Right renal cortex interstitium (tissue), 3 donors: ENCODE measurements at regions not wholly inside any gene's neighbourhood (a gene's known extent, or its start where the extent isn't known, plus 50 kb on each side); places are given as distances from the start of the nearest gene placed in this dataset.

Experiments
- DNase-seq, 3 donors: peaks; one replicate each; pipeline ENCODE4 v3.0.0-alpha.2; 2013; ENCODE audit warnings: low read depth in 3 of 3, low spot score in 2 of 3

DNA sequence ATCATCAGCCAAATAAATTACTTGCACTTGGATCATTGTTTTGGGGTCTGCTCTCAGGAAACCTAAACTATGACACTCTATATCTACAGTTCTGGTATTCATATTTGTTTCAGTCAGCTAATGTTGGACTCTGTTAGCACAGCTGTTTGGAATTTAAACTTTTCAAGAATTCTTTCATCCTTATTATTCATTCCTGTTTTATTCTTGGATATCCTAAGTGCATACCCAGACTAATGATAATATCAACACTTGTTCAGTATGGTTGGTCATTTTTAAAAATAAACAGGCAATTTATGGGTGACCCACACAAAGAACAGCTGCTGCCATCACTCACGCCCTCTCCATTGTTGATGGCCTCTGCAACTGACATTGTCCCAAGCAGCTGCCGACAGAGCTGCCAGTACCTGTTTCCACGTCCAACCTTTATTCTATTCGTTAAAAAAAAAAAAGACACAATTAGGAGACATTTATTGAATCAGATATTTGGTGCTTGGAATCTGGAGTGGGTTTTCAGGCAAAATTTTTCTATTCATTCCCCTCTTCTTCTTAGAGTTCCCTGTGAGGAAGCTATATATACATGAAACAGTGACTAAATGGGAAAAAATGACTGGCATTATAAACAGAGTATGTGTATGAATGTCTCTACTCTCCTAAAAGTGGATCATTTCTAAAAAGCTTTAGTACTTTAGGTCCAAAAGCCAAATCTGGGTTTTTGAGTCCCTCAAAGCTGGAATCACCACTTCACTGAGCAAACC, 252.1 kb upstream of the NAV3 start:
- DNase-seq, result no peak

DNA sequence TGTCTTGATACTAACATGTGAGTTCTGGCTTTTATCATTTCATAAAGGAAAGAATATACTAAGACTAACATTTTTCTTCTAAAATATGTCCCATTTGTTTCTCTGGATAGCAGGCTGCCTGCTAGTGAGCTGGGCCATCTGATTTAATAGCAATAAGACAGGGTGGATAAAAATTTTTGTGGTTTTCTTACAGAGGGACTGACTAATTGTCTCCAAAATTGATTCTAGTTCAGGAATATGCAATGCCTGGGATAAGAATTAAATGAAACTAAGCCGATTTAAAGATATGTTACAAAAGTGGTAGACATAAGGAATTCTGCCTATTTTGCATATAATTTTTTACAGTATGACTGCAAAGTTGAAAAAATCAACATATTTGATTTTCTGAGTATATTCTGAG, 252.9 kb upstream of the NAV3 start:
- no peak for DNase-seq

DNA sequence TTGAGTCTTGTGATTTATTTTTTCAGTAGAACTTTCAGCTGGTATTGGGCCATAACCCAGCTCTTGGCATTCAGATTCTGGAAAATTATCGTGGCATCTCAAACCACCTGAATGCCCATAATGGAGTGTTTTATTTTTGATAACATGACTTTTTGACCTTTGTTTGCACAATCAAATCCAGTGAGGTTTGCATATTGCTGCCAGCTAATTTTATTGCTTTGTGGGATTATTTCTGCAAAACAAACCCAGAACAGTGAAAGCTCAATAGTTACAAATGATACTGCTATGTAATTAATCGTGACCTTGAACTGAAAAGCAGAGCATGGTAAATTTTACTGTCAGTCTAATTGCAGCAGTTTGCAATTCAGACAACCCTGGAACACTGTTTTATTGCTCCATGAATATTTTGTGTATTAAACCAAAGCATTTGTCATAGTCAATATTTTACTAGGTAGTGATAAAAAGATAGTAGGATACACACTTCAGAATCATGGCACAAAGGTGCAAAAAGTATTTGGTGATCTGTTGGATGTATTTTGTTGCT, 255.2 kb upstream of the NAV3 start:
- DNase-seq, result no peak

DNA sequence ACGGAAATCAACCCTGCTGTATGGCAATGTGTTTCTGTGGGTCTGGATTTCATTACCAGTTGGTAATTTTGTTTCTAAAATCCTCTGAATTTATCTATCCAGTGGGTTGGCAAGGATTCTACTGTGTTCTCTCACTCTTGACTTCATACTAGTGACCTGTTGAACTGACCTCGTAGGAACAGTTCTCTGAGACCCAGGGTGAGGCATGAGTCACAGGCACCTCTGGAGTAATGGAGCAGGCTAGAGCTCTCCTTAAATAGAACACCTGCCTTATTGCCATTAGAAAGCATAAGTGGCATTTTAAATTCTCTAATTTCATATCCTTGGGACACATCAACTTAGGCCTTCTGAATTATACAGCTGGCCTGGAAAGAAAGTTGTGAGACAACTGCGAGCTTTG, 258.3 kb upstream of the NAV3 start:
- DNase-seq, result no peak

DNA sequence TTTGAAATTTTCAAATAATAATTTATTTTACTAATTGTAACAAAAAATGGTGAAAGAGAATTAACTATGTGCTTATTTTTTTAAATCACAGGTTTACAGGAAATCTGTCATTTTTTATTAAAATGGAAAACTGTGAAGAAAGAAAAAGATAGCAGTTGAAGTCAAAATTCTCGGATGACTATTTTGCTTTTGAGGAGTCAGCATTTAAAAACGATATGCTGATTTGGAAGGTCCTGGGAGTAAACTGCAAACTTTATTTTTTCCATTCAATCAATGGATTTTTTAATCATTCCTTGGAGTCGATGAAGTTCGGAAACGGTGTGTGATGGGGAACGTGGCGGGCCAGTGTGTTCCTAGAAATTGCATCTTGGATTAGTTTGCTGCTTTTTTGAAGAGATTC, 258.9 kb upstream of the NAV3 start:
- no peak for DNase-seq

DNA sequence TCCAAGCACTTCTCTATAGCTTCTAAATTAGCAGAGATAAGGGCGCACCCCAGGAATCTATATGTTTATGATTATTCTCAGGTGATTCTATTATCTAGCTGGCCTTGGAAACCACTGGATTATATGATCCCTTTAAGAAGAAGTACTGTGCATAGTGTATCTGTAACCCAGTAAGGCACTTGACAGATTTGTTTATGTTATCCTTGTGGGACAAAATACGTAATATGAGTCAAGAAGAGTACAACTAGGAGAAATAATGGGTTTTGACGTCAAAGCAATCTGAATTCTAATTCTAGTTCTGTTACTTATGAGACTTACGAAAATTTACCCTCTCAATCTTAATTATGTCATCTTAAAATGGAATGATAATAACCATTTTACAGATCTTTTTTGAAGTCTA, 259.6 kb upstream of the NAV3 start:
- DNase-seq, result no peak

DNA sequence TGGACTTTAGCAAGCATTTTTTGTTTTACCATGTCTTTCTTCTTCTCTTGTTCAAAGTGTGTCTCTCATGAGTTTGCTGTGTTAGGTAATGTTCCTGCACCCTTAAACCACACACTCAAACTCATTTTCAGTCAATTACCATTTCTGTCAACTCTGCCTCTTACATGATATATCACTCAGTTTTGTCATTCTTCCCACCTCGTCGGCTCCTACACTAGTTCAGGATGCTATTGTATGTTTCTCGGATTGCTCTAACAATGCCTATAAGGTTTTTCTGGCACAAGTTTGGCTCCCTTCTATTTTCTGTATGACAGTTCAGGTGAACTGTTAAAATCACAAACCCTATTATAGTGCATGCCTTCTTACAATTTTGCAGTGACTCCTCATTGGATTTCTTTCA, 260.8 kb upstream of the NAV3 start:
- DNase-seq, result no peak

DNA sequence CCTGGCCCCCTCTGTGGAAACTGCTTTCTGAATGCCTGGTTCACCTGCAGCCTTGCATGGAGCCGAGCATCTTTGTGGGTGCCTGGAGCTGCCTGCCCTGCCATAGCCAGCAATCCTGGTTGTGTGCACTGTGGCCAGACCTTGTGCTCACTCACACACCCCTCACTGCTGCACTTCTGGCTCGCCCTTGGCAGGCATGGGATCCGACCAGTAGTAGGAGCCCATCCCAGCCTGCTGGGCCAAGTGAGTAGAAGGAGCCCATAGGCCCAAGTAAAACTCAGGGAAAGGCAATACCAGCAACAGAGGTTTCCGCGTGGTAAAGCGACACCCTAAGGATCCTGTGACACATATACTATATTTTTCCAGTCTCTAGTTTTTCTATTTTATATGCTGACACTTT, 270.0 kb upstream of the NAV3 start:
- no peak for DNase-seq

DNA sequence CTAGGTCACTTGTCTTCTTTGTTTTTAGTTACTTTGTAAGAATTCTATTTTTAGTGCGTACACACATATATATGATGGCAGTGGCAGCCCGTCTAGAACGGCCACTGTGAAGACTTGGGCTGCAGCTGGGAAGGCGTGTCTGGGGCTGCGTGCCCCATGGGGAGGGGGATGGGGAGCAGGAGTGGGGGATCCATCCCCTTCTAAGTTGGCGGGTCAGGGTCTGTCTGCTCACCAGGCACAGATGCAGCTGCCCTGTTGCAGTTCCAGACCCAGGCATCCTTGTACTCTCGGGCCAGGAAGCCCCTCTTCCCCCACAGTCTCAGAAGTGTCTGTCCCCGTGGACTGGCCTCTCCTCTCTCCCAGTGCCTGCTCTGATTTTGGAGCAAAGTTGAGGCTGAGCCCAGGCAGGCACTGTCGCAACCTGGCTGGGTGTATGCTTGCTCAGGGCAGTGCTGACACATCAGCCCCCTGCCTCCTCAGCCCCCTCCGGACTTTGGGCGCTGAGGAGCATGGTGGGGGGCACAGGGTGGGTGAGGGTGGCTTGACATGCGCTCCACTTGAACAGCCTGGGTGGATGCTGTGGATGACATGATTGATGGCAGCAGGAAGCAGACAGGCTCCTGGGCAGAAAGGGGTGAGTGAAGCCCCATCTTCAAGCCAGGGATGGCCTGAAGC, 271.2 kb upstream of the NAV3 start:
- DNase-seq, result no peak

DNA sequence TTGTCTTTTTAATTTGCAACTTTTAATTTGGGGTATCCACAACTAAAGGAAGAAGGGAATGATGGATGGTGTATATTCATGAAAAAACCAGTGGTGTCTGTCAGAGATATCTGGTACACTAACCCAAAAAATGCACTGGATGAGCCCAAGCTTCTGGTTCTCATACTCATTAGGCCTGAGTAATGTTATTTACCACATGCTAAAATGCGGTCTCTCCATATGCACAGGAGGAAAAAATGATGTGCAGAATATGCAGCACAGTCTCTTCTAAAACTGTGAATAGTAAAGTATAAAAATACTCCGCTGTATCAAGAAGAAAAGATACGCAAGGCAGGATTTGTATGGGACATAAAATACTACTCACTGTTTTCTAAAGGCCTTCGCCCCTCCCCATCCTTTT, 275.6 kb upstream of the NAV3 start:
- no peak for DNase-seq

DNA sequence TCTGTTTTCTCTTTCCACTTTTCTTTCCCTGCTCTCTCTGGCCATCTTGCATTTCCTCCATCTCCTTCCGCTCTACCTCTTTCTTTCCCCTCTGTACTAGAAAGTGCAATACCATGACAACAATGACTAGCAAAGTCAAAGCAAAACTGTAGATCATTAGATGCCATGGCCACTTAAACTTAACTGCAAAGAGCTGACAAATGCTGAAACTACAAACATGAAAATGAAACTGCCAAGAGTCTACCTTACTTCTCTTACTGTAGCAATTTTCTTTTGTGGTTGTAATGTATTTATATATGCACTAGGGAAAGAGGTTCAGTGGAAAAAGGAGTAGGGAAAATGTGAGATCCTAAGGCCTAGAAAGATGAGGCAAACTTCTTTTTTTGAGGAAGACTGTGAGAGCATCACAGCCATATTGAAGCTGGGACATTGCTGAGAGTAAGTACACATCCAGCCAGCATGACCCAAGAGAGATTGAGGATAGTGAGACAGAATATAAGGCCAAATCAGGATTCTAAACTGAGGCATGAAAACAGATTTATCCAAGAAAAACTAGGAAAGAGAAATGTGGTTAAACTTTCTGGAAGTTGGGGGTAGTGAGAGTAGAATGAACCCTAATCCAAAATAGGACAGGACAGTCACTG, 276.6 kb upstream of the NAV3 start:
- DNase-seq, result no peak

DNA sequence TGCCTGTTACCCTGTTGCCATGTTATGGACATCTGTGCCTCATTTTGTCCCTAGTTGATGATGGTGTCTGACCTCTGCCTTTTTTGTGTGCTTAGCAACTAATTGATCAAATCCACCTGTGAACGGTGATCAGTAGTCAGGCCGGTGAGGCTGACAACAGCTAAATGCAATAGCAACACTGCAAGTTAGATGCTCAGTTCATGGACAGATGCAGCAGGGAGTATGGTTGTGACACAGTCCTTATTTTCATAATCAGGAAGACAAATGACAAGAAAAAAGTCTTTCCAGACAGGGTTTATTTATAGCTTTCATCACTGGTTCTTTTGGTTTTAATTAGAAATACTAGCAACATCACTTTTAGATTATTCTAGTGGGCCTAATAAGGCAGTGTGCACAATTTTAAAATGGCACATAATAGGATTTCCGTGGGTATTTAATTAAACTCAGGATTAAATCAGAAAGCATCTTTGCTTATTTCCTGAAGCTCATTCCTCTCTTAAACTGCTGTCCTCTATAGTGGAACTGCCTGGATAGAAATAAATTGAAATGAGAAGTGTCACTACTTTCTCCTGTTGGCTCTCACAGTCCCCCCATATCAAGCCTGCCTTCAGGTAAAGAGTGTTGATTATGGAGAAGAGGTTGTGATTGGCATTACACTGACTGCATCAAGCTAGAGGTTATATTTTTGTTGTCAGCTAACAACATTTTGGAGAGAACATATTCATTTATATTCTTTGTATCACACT, 281.1 kb upstream of the NAV3 start:
- DNase-seq, result no peak

DNA sequence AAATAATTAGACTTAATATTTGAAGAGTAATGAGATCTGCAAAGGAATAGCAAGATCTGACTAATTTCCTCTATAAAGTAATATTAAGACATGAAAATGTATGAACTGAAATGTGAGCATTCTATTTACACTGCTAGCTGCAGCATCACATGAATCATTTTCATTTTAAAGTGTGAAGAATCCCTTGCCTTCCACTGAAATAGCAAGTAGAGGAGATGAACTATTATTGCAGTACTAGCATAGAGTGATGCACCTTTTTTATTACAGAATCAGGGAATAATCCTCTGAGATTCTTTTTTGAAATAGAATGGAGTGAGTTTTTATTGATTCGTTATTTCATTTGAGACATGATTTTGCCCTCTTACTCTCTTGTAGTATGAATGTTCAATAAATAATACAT, 281.9 kb upstream of the NAV3 start:
- DNase-seq, result no peak

DNA sequence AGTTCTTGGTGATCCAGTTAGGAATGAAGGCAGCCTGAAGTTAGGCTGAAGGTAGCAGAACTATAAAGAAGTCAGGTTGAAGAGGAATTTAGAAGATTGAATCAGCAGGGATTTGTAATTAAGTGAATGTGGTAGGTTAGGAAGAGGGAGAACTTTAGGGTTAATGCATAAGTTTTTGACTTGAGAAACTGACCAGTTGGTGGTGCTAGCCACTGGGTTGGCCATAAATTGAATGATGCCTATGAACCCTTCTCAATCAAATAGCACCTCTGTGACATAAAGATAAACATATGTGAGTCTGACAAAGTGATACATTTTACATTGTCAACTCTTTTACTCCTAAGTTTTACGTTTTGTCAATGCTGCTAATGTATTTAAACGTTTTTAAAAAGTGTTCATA, 290.6 kb upstream of the NAV3 start:
- no peak for DNase-seq

DNA sequence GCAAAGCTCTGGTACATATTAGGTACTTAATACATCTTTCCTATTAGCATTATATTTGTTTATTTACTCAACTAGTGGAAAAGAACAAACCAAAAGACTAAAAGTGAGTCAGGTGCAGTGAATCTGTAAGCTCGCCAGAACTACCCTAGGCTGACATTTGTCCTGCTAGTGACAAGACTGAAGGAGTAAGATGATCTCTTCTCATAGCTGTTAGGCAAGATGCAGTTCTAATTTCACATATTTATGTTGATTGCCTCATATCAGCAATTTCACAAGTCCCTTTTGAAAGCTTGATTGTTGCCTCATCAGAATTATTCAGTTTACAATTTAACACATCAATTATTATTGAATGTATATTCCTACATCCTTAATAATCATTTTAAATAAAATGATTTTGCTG, 293.0 kb upstream of the NAV3 start:
- no peak for DNase-seq

DNA sequence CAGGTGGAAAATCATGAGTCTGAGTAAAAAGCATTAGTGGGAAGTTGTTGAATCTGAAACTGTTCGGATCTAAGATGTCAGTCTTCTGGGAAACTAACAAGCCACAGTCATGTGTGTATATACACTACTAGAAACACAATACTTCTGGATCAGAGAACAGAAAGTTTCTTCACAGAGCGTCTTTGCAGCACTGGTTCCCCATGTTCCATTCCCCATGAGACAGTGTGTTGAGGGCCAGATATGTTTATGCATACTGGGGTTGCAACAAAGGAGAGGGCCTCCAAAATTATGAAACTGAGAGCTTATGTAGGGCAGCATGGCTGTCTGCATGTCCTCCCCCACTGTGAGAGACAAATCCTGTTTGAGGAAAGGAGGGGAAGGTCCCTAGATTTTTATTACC, 295.0 kb upstream of the NAV3 start:
- DNase-seq, result no peak

DNA sequence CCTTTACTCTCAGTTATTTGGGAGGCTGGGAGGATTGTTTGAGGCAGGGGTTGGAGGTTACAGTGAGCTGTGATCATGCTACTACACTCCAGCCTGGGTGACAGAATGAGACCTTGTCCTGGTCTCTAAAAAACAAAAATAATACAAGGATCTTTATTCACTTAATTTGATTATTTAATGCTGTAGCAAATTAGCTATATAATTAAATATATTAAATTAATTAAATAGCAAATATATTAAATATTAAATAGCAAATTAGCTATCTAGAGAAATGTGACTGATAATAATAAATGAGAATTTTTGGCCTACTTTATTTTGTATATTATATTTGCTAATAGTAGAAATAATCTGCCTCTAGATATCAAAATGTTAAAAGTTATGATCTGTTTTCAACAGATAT, 298.8 kb upstream of the NAV3 start:
- DNase-seq, result no peak

DNA sequence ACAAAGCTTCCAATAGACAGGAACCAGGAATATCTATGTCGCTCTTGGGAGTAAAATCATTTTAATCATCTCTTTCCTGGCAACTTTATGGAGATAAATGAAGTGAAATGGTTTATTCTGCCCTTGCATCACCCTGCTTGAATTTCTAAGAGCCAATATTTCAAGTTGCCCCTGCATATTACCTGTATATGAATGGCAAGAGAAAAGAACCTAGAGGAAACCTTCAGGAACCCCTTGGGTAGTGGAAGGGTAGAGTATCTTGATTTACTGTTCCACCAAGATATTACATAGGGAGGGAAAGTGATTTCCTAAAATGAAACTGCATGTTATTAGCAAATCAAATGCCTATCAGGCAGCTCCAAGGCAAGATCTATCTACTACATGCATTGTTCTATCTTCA, 308.4 kb upstream of the NAV3 start:
- DNase-seq, result no peak

DNA sequence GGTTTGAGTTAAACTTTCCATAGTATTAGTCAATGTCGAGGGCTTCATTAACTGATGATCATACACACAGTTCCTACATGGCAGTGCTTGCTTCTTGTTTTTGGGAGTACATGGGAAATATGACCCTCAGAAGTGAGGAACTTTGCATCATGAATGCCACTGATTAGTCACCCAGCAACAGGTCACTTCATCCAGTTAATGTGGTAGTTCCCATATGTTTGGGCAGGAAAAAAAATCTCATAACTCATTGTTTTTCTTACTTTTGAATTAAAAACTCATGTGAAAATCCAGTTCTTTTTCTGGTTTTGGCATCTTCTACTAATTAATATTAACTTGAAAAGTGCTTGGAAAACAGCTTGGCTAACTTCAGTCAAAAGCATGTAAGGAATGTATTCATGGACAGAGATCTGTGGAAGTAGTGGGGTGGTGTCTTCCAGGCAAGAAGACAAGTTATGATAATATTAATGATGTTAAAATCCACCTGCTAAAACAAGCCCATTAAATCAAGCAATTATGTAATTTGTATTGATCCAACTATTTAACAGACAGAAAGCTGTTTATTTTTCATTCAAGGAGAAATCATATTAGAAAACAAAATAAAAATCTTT, 309.1 kb upstream of the NAV3 start:
- no peak for DNase-seq

DNA sequence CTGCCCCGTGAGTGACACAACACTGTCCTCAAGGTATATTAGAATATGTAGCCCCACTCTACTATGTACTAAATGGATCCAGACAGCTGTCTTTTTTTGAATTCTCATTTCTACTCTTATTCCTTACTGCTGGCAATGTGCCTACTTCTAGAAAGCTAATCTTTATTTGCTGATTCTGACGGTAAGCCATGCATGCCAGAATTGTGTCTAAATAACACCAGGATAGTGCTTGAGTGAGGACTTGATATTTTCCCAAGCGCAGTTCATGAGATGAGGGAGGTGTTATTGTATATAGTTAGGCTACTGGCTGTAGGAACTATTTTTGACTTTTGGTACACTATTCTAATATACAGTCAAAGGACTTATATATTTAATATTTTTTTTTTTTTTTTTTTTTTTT, 316.2 kb upstream of the NAV3 start:
- no peak for DNase-seq

DNA sequence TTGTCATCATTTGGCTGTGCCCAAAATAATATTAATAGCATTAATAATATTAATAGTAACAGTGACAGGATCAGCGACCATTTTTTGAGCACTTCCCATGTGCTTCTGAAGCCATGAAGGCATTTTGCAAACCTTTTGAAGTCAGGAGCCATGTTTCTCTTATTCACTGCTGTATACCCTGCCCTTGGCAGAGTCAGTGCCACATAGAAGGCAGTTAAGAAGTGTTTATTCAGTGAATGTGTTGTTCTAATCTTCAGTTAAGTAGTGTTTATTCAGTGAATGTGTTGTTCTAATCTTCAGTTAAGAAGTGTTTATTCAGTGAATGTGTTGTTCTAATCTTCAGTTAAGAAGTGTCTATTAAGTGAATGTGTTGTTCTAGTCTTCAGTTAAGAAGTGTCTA, 319.7 kb upstream of the NAV3 start:
- no peak for DNase-seq
